Activated T-helper 2 cell treated with anti-CD3 and anti-CD28 coated beads, Interferon-gamma antibody, Interleukin-2, Interleukin-4, amounts not matched to agents 10 μg/mL and 5 μg/mL and 100 μg/mL, durations not matched to agents 14 hours and 24 hours and 36 hours (primary cell): ENCODE measurements at regions not wholly inside any gene's neighbourhood (a gene's known extent, or its start where the extent isn't known, plus 50 kb on each side); places are given as distances from the start of the nearest gene placed in this dataset.
"Not testable (repeated sequence)": the region's sequence is repeated elsewhere in the genome, so short reads cannot be mapped to it uniquely, and the experiment has no call there.

Source experiments
- DNase-seq: peaks from one replicate; pipeline ENCODE4 v3.0.0; 2021; ENCODE audit warnings: low spot score
- H3K27ac Mint-ChIP-seq: one replicate; pipeline ENCODE4 v1.8.0; 2021; ENCODE audit warnings: mixed read lengths
- H3K27me3 Mint-ChIP-seq: one replicate; pipeline ENCODE4 v1.8.0; 2021; ENCODE audit warnings: low read depth, mixed read lengths
- H3K36me3 Mint-ChIP-seq: one replicate; pipeline ENCODE4 v1.8.0; 2021; ENCODE audit warnings: low read depth, mixed read lengths
- H3K4me1 Mint-ChIP-seq: one replicate; pipeline ENCODE4 v1.8.0; 2021; ENCODE audit warnings: low read depth, mixed read lengths
- H3K4me3 Mint-ChIP-seq: one replicate; pipeline ENCODE4 v1.8.0; 2021; ENCODE audit warnings: low read depth, mild to moderate bottlenecking, moderate library complexity, mixed read lengths
- H3K9me3 Mint-ChIP-seq: one replicate; pipeline ENCODE4 v1.8.0; 2021; ENCODE audit warnings: mixed read lengths
- intact Hi-C: fragments of 100-400 bp; cut with micrococcal nuclease; formaldehyde crosslinking; loops from one replicate; pipeline ENCODE4 v1.15.1; 2023

DNA sequence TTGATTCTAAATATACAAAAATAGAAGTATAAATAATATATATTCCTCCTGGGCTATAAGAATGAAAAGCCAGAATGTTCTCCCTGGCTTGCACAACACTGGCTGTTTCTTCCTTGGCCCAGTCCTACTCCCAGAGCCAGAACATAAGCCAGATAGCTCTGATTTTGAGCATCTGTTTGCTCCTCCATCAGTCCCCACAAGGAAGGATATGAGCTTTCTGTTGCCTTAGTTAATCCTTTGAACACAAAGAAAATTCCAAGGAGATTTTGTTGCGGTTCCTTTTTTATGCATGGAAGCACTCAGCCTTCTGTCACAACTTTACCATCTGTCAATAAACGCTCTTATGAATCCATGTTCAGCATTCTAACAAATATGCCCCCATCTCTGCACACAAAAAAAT lies 361.8 kb downstream of the IPMK start:
- no peaks in the 10 kb centered on the region for H3K4me1 Mint-ChIP-seq
- H3K4me3 Mint-ChIP-seq = no peak overlapping the region
- no peak for DNase-seq
- intact Hi-C loops = no loop called here
- no peaks in the 10 kb centered on the region for H3K36me3 Mint-ChIP-seq
- H3K27ac Mint-ChIP-seq = no peak overlapping the region
- H3K27me3 Mint-ChIP-seq = no peaks in the 10 kb centered on the region
- H3K9me3 Mint-ChIP-seq = no peaks in the 10 kb centered on the region

DNA sequence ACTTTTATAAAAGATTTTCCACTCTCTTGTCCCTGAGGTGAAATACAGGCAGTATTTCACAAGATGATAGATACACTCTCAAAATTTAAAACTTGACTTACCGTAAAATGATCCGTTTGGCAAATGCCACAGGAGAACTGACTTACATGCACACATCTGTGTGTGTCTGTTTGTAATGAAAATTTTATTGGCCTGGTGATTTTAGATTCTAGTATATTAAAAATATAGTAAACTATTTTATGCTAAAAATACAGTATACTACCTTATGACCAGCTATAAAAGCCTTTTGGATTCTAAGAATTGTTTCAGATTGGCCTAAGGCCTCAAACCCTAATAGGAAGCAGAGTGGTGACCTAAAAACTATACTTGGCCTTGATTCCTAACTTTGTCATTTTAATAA lies 362.7 kb downstream of the IPMK start:
- intact Hi-C loops = no loop called here

DNA sequence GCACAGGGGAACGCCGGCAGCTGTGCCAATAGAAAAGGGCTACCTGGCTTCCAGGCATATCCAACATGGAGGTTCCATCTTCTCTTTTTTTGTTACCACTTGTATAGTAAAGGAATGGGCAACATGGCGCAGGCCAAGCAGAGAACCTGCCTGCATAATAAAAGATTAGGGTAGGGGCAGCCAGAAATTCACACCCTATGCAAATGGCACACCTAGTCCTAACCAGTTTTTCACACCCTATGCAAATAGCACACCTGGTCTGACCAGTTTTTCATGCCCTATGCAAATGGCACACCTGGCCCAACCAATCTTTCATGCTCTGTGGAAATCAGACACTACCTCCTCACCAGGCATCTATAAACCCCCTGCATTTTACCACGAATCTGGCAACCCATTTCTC lies 369.5 kb downstream of the IPMK start:
- intact Hi-C loops = no loop called here
- H3K4me3 Mint-ChIP-seq = no peak overlapping the region
- no peaks in the 10 kb centered on the region for H3K4me1 Mint-ChIP-seq
- H3K27ac Mint-ChIP-seq = no peak overlapping the region
- H3K36me3 Mint-ChIP-seq = no peaks in the 10 kb centered on the region
- DNase-seq = no peak
- H3K27me3 Mint-ChIP-seq = no peaks in the 10 kb centered on the region
- no peaks in the 10 kb centered on the region for H3K9me3 Mint-ChIP-seq

More for the DNA sequence above, 362.7 kb downstream of the IPMK start:
- no peaks in the 10 kb centered on the region for H3K36me3 Mint-ChIP-seq
- no peaks in the 10 kb centered on the region for H3K9me3 Mint-ChIP-seq
- H3K4me1 Mint-ChIP-seq = no peaks in the 10 kb centered on the region
- H3K4me3 Mint-ChIP-seq = no peak overlapping the region
- no peaks in the 10 kb centered on the region for H3K27me3 Mint-ChIP-seq
- DNase-seq = no peak
- no peak overlapping the region for H3K27ac Mint-ChIP-seq

GRCh38 chr10:57897611-57898010 lies 370.1 kb downstream of the IPMK start:
- no peaks in the 10 kb centered on the region for H3K9me3 Mint-ChIP-seq
- no peaks in the 10 kb centered on the region for H3K27me3 Mint-ChIP-seq
- H3K4me3 Mint-ChIP-seq = no peak overlapping the region
- intact Hi-C loops = no loop called here
- no peaks in the 10 kb centered on the region for H3K36me3 Mint-ChIP-seq
- no peaks in the 10 kb centered on the region for H3K4me1 Mint-ChIP-seq
- no peak overlapping the region for H3K27ac Mint-ChIP-seq
- DNase-seq = no peak

GRCh38 chr10:57894361-57894760 lies 373.3 kb downstream of the IPMK start:
- DNase-seq = no peak
- Mint-ChIP-seq H3K27ac (no peak overlapping the region), H3K4me3 (no peak overlapping the region), H3K27me3 (no peaks in the 10 kb centered on the region), H3K9me3 (peaks cover 5% of the 10 kb centered on the region), H3K4me1 (no peaks in the 10 kb centered on the region), H3K36me3 (no peaks in the 10 kb centered on the region)
- intact Hi-C loops = no loop called here

GRCh38 chr10:57891201-57892006 lies 376.3 kb downstream of the IPMK start:
- Mint-ChIP-seq H3K4me1 (no peaks in the 10 kb centered on the region), H3K27ac (no peak overlapping the region), H3K9me3 (peaks cover 11% of the 10 kb centered on the region), H3K27me3 (no peaks in the 10 kb centered on the region), H3K4me3 (no peak overlapping the region), H3K36me3 (no peaks in the 10 kb centered on the region)
- DNase-seq = no peak
- intact Hi-C loops = no loop called here

GRCh38 chr10:57890691-57891090 lies 377.0 kb downstream of the IPMK start:
- Mint-ChIP-seq H3K27ac (no peak overlapping the region), H3K4me3 (no peak overlapping the region), H3K9me3 (peaks cover 11% of the 10 kb centered on the region), H3K27me3 (no peaks in the 10 kb centered on the region), H3K4me1 (no peaks in the 10 kb centered on the region), H3K36me3 (no peaks in the 10 kb centered on the region)
- no peak for DNase-seq
- intact Hi-C loops = no loop called here

DNA sequence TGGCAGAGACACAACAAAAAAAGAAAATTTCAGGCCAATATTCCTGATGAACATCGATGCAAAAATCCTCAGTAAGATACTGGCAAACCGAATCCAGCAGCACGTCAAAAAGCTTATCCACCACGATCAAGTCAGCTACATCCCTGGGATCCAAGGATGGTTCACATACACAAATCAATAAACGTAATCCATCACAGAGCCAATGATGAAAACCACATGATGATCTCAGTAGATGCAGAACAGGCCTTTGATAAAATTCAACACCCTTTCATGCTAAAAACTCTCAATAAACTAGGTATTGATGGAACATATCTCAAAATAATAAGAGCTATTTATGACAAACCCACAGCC lies 382.1 kb downstream of the IPMK start:
- H3K36me3 Mint-ChIP-seq, H3K4me1 Mint-ChIP-seq, H3K27me3 Mint-ChIP-seq, H3K9me3 Mint-ChIP-seq, H3K27ac Mint-ChIP-seq, H3K4me3 Mint-ChIP-seq, DNase-seq, intact Hi-C loops: not testable (repeated sequence)

DNA sequence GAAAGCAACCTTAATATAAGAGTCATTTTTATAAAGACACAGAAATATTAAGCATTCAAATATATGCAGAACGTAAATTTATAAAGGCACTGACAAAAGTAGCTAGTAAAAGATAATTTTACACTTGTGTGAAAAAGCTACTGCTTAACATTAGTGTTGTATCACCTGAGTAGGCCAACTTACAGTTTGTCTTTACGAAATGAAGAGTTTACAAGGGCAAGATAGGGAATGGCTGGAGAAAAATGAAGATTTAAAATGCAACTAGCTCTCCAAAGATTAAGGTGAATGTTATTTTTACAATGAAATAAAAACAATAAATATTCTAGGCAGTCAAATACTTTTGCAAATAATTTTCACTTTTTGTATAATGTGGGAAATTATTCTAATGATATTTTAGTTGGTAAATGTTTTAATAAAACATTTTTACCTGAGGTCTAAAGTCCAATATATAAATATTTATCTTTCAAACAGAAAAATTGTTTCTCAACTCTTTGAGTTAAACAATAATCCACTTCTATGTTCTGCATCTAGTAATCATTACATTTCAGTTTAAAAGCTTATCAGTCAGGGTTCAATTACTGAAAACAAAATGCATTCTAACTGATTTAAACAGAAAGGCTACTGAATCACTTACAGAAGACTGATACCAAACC lies 382.6 kb downstream of the IPMK start:
- Mint-ChIP-seq H3K27me3 (no peaks in the 10 kb centered on the region), H3K27ac (no peak overlapping the region), H3K36me3 (no peaks in the 10 kb centered on the region), H3K4me1 (no peaks in the 10 kb centered on the region), H3K4me3 (no peak overlapping the region), H3K9me3 (peaks cover 6% of the 10 kb centered on the region)
- intact Hi-C loops = no loop called here
- no peak for DNase-seq

- Mint-ChIP-seq H3K4me3 (no peak overlapping the region), H3K27me3 (no peaks in the 10 kb centered on the region), H3K36me3 (no peaks in the 10 kb centered on the region), H3K4me1 (no peaks in the 10 kb centered on the region), H3K9me3 (peaks cover 6% of the 10 kb centered on the region), H3K27ac (no peak overlapping the region)
- intact Hi-C loops = no loop called here
- no peak for DNase-seq
These were observed 383.3 kb downstream of the IPMK start for GRCh38 chr10:57884407-57884806.

DNA sequence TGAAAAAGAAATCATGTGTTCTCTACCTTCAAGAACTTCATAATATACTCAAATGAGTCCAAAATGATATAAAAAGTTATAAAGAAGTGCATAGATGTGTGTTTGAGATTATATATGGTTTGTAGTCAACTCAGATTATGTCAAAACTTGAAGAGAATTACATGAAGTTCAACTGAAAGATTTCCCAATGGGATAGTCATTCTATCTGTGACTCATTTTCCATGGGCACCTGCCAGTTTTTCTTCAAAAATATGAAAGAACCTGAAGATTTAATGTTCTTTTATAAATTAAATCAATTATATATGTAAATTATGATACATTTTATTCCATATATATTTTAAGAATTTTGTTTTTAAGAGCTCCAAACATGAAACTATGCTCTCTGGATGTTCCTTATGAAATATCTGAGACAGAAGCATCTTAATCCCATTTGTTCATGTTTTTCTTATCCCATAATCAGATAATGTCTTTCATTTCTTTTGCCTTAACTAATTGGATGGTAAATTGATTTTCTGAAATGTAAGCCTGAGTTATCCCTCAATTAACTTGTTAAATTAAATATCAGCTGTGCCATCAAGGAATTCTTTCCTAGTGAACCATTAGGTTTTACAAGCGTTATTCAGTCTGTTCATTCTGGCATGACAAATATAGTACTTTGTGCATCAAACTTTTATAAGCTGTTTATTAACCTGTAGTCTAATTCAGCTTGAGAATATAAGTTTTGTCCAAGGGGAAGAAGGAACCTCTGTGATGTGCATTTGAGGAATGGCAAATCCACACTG lies 387.1 kb downstream of the IPMK start:
- intact Hi-C loops = no loop called here
- Mint-ChIP-seq H3K27me3 (no peaks in the 10 kb centered on the region), H3K36me3 (no peaks in the 10 kb centered on the region), H3K4me1 (no peaks in the 10 kb centered on the region), H3K4me3 (no peak overlapping the region), H3K27ac (no peak overlapping the region), H3K9me3 (no peaks in the 10 kb centered on the region)
- no peak for DNase-seq

DNA sequence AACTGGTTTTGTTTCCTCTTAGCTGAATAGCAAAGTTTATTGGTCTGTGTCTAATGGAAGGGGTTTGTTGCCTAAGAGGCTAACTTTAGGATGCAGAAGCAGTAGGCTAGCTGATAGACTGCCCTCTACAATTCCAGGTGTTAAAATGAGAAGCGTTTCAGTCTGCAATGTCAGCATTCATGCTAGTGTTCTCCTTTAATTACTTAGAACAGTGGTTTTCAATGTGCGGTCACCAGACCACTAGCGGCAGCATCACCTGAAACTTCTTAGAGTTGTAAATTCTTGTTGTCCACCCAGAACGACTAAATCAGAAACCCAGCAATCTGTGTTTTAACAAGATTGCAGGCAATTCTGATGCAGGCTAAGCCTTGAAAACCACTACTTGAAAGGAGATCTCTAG lies 392.9 kb downstream of the IPMK start:
- Mint-ChIP-seq H3K36me3 (no peaks in the 10 kb centered on the region), H3K4me3 (no peak overlapping the region), H3K9me3 (peaks cover under 1% of the 10 kb centered on the region), H3K27me3 (no peaks in the 10 kb centered on the region), H3K27ac (no peak overlapping the region), H3K4me1 (no peaks in the 10 kb centered on the region)
- intact Hi-C loops = no loop called here
- DNase-seq = no peak

DNA sequence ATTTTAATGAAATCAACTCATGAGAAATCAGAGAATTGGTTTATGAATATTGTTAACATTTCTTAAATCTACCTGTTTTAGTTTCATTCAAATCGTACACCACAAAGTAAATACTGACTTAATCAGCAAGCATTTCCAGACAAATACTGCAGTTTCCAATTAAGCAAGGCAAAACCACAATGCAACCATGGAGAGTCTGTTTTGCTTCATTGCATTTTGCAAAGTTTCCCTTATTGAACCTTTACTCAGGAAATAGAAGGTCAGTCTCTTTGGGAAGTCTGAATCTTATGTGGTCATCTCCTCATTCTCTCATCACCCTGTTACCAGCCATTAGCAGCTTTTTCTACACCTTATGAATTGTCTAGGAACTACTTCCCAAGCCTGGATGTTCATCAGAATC lies 400.5 kb downstream of the IPMK start:
- H3K9me3 Mint-ChIP-seq = peaks cover 3% of the 10 kb centered on the region
- intact Hi-C loops = no loop called here
- no peak overlapping the region for H3K4me3 Mint-ChIP-seq

More for the DNA sequence above, 400.5 kb downstream of the IPMK start:
- Mint-ChIP-seq H3K36me3 (no peaks in the 10 kb centered on the region), H3K4me1 (no peaks in the 10 kb centered on the region), H3K27me3 (no peaks in the 10 kb centered on the region), H3K27ac (no peak overlapping the region)
- no peak for DNase-seq
